HG03460 (cell line): ENCODE measurements at regions not wholly inside any gene's neighbourhood (a gene's known extent, or its start where the extent isn't known, plus 50 kb on each side); places are given as distances from the start of the nearest gene placed in this dataset.
"Not testable (repeated sequence)": the region's sequence is repeated elsewhere in the genome, so short reads cannot be mapped to it uniquely, and the experiment has no call there.

Experiments
- ATAC-seq: cut with Tn5 transposase; IDR thresholded peaks from one replicate; pipeline ENCODE4 v1.9.1; 2021; ENCODE audit not compliant: unreplicated experiment

DNA sequence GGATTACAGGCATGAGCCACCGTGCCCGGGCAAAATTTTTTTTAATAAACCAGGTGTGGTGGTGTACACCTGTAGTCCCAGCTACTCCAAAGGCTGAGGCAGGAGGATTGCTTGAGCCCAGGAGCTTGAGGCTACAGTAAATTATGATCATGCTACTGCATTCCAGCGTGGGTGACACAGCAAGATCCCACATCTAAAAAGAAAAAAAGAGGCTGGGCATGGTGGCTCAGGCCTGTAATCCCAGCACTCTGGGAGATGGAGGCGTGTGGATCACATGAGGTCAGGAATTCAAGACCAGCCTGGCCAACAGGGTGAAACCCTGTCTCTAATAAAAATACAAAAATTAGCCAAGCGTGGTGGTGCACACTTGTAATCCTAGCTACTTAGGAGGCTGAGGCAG lies 125.6 kb downstream of the ZNF281 start:
- not testable (repeated sequence) for ATAC-seq

DNA sequence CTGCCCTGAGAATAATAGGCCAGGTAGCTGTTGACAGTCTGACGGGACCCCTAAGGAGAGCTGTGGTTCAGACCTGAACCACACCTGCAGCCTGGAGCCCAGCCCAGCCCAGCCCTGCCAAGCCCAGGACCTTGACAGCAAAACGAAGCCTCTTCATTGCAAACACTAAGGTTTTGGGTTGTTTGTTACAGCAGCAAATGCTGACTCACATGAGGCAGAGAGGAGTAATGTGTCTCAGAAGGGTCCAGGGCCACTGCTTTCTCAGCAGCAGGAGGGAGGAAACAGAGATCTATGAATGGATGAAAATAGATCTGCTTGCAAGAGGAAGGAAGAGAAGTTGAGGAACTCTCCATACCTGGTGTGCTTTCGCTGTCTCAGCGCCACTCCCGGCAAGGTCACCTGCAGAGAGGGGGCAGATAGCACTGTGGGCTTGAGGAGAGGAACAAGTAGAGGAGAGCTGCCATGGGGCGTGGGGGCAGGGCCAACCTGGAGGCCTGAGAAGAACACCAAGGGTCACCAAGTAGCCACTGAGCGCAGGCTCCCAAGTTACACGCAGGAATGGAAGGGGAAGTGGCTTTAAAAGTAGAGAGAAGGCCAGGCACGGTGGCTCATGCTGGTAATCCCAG lies 127.2 kb downstream of the ZNF281 start:
- ATAC-seq = no peak

DNA sequence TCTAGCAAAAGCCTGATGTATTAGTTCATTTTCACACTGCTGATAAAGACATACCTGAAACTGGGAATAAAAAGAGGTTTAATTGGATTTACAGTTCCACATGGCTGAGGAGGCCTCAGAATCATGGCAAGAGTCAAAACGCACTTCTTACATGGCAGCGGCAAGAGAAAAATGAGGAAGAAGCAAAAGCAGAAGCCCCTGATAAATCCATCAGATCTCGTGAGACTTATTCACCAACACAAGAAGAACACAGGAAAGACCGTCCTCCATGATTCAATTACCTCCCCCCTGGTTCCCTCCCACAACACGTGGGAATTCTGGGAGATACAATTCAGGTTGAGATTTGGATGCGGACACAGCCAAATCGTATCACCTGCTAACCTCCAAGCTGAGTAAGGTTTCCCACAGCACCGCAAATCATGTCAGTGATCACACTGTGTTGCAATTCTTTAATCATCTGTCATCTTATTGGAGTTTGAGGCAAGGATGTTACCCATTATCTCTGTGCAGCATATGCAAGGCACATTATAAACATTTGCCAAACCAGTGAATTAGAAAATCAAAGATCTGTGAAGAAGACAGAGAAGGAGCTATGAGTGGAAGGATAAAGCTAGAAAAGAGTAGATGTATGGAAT lies 128.5 kb downstream of the ZNF281 start:
- no peak for ATAC-seq

DNA sequence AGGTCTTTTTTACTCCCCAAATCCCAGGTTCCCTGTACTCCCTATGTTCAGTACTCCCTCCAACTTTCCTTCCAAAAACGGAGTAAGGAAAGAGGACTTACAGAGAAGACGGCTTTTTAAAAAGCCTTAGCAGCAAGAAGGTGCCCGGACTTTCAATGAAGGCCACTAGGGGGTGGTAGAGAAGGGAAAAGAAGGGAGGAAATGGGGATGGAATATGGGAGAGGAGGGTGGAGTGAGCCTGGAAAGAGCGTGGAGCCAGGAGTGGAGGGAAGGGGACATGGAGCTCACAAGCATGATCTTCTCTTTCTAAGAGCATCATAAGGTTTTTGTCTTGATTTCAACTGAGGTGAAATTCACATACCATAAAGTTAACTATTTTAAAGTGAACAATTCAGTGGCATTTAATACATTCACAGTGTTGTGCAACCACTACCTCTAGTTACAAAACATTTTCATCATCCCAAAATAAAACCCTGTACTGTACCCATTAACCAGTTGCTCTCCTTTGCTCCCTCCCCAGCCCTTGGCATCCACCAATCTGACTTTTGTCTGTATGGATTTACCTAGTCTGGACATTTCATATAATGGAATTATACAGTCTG lies 129.9 kb downstream of the ZNF281 start:
- no peak for ATAC-seq

DNA sequence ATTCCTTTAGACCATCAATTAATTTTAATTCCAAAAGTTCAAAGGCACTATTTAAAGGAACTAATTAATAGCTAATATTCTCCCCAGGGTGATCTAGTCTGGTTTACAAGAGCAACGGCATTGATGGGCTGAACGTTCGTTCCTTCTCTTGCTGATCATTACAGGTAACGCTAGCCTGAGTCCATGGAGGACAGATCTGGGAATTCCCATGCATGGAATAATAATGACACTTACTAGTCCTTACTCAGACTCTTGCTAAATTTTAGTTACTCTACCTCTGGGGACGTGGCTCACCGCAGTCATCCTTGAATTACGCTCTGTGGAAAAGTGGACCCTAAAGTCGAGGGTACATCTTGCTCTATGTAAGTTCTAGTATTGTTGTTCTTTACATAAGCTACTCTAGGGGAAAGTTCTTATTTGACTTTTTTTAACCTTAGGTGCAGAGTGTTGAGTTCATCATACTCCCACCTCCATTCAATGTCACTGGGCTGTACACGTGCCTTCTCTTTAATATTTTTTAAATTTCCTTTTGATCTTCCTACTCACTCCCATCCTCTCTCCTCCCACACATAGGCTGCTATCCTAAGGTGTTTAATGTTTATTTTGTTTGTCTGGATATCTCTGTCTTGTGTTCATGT lies 133.9 kb downstream of the ZNF281 start:
- no peak for ATAC-seq

DNA sequence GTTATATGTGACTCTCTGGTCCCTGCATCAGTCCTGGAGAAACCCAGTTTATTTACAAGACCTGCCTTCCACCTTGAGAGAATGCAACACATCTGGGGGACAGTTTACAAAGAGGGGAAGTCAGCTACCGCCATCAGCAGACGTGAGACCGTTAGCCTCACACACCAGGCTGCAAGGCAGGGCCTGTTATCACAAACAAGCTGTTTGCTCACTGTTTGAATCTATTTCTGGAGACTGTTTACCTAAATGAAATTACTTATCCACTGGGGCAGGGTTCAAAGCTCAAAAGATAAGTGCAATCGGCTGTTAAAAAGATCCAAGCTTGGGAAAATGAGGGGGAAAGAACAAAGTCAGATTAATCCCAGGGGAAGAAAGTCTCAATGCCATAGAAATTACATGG lies 134.4 kb downstream of the ZNF281 start:
- no peak for ATAC-seq

DNA sequence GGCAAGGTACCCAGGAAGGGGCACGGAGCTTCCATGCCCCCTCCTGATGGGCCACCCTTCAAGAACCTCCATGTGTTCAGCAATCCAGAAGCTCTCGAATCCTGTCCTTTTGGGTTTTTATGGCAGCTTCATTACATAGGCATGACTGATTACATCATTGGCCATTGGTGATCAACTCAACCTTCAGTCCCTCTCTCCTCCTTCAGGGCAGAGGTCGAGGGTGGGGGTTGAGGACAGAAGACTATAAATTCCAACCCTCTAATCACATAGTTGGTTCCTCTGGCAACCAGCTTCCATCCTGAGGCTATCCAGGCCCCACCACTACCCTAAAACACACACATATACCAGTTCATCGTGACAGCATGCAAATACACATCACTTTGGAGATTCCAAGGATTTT lies 135.7 kb downstream of the ZNF281 start:
- no peak for ATAC-seq

DNA sequence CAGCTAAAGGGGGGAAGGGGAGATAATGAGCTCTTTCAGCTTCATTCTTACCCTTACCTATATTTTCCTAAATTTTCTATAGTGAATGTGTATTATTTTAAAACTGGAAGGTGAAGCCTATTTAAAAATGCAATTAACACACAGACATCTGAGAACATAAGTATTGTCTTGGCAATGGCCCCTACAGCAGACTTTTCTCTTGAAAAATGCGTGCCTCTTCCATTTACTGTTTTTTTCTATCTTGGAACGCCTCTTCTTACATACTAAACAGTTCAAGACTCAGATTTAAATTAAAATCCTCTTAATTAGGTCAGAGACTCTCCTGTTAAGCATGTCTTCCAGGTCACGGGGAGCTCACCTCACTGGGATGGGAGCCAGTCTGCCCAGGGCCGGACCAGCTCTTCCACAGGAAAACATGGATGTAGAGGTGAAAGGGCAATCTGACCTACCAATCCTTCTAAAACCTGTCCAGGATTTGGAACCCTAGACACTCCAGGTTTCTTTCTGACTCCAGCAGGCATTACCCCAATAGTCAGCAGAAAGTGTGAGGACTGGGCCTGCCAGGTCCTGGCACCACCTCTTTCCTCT lies 137.3 kb downstream of the ZNF281 start:
- ATAC-seq = no peak

DNA sequence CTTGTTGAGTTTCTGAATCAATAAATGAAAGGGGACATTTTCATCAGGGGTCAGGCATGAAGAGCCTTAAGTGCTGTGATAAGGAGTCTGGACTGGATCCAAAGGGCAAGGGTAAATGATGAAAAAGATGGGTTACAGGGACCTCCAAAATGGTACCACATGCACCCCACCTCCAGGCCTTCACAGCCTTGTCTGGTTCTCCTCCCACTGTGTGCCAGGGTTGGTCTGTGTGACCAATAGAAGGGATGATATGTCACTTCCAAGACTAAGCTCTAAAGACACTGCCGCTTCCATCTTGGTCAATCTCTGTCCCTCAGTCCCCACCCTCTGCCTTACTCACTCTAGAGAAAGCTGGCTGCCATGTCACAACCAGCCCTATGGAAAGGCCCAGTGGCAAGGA lies 140.6 kb downstream of the ZNF281 start:
- ATAC-seq = no peak

DNA sequence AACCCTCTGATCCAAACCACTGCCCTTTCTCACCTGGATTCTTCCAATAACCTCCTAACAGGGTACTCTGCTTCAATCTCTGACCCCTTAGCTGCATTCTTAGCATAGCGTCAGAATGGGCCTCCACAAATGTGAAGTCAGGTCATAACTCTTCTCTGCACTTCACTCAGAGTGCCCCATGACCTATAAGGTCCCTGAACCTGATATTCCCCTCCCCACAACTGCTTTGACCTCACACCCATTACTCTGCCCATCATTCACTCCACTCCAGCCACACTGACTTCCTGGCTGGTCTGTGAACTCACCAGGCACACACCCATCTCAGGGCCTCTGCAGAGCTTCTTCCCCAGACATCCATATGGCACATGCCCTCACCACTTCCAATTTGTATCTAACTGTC lies 141.9 kb downstream of the ZNF281 start:
- ATAC-seq = no peak

DNA sequence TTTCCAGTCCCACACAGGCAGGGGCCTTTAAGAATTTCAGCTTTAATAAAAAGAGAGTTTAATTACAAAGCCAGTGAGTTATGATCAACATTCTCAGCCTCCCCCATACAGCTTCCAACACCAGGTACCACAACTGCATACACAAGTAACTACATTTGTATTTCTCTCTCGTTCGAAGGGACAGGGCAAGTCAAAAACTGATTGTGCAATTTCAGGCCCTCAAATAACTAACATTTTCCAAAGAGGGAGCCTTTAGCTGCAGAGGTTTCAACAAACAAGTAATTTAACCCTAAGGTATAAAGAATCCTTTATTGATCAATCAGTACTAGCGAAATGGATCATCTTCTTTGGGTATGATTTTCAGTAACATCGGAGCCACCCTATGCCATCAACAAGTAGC lies 142.4 kb downstream of the ZNF281 start:
- no peak for ATAC-seq

DNA sequence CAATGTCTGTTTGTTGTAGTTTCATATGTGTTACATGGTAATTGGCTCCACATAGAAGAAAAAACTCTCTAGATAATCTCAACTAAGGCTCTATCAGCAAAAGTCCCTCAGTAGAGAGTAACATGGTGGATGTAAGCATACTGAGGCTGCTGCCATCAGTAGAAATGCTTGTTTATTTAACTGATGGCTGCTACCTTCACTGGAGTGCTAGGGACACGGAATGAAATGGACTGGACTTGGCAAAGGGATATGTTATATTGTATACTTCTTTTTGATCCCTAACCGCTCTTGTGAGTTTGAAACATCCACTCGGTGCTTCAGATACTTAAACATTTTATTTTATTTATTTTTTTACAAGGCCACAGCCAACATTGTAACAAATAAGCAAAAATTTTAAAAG lies 143.0 kb downstream of the ZNF281 start:
- ATAC-seq = no peak

DNA sequence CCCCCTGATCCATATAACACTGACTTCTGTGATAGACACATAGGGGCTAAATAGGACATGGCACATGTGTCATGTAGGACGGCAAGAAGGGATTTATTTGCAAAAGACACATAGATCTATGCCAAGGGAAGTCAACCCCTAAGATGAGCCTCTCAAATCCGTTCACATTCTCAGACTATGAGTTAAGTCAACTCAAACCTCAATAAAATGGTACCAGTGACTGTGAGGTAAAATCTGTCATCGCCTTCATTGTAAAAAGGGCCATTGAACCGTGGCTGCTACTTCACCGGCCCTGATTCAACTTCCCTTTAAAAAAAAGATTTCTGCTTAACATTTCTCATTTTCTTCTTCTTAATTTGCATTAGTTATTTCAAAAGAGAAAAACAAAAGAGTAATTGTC lies 144.0 kb downstream of the ZNF281 start:
- ATAC-seq = no peak

DNA sequence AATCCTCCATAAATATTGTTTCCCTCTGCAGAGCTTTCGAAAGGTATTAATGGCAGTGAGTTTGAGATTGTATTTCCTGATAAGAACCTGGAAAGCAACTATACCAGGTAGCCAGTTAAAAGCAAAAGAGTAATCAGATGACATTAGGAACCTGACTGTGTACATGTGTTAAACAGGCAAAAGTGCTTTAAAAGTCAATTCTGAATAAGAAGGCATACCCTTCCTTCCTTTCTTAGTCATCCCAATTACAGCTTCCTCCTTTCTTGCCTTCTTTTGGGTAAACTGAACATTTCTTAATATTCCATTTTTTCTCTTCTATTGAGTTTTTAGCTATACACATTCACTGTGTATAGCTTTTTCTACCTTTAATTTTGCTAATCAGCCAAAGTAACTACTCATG lies 144.7 kb downstream of the ZNF281 start:
- ATAC-seq = no peak

DNA sequence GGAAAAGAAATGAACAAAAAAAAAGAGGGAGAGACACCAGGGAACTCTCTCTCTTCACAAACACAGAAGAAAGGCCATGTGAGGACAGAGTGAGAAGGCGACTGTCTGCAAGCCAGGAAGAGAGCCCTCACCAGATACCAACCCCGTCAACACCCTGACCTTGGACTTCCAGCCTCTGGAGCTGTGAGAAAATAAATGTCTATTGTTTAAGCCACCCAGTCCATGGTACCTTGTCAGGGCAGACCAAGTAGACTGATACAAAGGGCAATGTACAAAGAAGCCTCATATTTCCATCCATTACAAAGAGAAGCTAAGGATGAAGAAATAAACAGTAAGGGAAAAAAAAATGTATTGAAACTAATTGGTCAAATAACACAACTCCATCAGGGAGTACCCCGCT lies 146.6 kb downstream of the ZNF281 start:
- ATAC-seq = no peak

DNA sequence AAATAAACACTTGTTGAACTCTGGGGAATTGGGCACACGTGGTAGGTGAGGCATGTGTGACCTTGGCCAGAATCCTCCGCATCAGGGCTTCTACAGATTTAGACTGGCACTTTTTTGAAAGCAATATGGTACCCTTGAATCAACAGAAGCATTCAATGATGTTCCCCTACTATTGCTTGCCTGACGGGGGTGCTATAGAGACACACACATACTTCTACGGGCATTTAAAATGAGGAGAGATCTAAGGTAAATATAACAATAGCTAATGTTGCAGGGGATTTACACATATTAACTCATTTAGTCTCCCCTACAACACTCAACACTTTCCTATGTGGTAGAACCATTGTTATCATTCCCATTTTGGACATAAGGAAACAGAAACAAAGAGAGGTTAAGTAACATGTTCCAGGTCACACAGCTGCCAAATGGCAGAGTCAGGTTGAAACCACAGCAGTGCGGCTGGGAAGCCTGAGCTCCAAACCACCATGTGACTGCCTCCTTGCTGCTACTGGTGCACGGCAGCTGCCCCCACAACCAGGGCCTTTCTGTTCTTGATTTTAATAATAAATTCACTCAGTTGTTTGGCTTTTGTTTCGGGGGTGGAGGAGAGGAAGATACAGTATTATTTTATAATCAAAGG lies 147.4 kb downstream of the ZNF281 start:
- ATAC-seq = no peak

DNA sequence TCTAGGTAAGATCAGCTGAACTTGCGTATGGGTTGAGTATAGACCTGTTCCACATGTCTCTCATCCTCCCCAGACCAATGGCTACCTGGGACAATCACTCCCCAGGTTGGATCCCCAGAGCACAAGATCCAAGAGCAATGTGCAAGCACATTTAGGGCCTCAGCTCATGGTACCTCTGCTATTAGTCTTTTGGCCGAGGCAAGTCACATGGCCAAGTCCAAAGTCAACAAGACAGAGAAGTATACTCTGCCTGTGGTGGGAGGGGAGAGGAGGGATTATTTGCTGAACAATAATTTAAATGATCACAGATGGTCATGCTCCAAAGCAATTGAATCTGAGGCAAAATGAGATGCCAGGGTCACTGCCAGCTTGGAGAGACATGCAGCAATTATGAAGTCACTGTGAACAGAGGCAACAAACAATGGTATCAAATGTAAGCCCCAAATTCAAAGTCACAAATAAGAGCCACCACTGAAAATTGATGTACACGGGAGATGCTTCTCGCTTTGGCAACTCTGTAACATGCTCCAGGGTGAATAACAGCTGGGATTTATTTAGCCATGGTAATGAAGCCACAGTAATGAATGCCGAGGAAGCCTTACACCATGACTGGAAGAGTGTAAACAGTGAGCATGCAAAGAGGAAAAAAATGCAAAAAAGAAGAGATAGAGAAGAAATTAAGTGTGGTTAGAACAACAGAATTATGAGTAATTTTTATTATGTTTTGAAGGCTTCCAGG lies 149.1 kb downstream of the ZNF281 start:
- no peak for ATAC-seq

DNA sequence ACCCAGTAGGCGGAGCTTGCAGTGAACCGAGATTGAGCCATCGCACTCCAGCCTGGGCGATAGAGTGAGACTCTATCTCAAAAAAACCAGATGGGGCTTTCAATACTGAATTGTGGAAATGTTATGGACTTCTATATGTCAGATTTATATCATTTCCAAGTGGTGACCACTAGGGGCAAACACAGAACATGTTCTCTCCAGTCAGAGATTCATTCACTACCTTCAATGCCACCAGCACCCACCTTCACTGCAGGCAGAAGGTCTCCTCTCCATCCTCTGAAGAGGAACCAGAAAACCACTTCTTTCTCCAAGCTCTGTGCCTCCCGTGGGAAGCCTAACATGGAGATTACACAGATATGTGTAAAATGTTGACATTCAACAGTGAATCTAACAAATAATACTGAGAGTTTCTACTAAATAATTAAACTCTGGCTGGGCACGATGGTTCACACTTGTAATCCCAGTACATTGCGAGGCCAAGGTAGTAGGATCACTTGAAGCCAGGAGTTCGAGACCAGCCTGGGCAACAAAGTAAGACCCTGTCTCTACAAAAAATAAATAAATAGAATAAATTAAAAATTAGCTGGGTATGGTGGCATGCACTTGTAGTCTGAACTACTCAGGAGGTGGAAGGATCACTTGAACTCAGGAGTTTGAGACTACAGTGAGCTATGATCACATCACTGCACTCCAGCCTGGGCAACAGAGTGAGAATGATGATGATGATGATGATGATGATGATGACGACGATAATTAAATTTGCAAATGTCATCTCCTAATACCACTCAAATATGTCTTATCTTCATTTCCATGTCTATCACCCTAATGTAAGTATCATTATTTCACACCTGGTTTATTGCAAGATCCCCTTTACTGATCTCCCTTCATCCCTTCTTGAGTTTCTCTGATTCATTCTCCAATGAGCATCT lies 151.1 kb downstream of the ZNF281 start:
- ATAC-seq = no peak

DNA sequence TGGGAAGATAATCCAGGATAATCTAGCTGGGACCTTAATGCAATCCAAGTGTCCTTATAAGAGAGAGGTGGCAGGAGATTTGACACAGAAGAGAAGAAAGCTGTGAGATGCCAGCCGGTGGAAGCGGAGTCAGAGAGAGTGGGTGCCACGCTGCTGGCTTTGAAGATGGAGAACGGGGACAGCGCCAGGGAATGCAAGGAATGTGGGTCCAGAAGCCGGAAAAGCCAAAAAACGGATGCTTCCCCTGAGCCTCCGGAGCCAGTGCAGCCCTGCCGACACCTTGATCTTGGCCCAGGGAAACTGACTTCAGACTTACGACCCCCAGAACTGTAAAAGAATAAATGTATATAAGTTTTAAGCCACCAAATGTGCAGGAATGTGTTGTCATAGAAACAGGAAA lies 152.6 kb downstream of the ZNF281 start:
- no peak for ATAC-seq

DNA sequence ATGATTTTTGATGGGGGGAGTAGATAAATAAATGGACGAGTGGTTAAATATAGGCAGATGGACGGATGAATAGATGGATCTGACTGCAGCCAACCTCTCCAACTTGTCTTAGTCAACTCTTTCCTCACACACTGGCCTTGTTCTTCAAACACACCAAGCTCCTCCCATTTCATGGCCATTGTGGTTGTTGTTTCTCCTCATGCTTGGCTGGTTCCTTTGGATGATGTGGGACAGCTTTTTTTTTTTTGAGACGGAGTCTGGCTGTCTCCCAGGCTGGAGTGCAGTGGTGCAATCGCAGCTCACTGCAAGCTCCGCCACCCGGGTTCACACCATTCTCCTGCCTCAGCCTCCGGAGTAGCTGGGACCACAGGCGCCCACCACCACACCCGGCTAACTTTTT lies 155.2 kb downstream of the ZNF281 start:
- ATAC-seq = not testable (repeated sequence)
